ENCODE measurements at regions not wholly inside any gene's neighbourhood (a gene's known extent, or its start where the extent isn't known, plus 50 kb on each side); places are given as distances from the start of the nearest gene placed in this dataset.

GRCh38 chr18:68472701-68473295 lies 242.1 kb downstream of the TMX3 start:
- Mint-ChIP-seq H3K27ac (no peak overlapping the region), H3K4me3 (no peak overlapping the region), H3K27me3 (ENCODE audit: insufficient read depth) (no peaks in the 10 kb centered on the region), H3K4me1 (ENCODE audit: low read depth) (peaks cover 11% of the 10 kb centered on the region), H3K36me3 (ENCODE audit: low read depth) (no peaks in the 10 kb centered on the region), H3K9me3 (no peaks in the 10 kb centered on the region)
- TF ChIP-seq CTCF (IDR thresholded peaks at IDR 0.05), result no peak
- DNase-seq, result no peak

GRCh38 chr18:68469049-68469625 lies 245.8 kb downstream of the TMX3 start:
- H3K27ac Mint-ChIP-seq, result no peak overlapping the region
- no peak overlapping the region for H3K4me3 Mint-ChIP-seq
- no peak for DNase-seq
- peaks cover 4% of the 10 kb centered on the region; the same call in 1 of the 2 replicates for H3K36me3 Mint-ChIP-seq (ENCODE audit: low read depth)
- peaks cover 13% of the 10 kb centered on the region for H3K4me1 Mint-ChIP-seq (ENCODE audit: low read depth)
- no peaks in the 10 kb centered on the region for H3K27me3 Mint-ChIP-seq (ENCODE audit: insufficient read depth)
- TF ChIP-seq CTCF (IDR thresholded peaks at IDR 0.05), result no peak
- no peaks in the 10 kb centered on the region for H3K9me3 Mint-ChIP-seq

- no peak for TF ChIP-seq CTCF (IDR thresholded peaks at IDR 0.05)
- Mint-ChIP-seq H3K4me1 (ENCODE audit: low read depth) (peaks cover 12% of the 10 kb centered on the region), H3K27ac (no peak overlapping the region), H3K36me3 (ENCODE audit: low read depth) (peaks cover 4% of the 10 kb centered on the region; the same call in 1 of the 2 replicates), H3K9me3 (no peaks in the 10 kb centered on the region), H3K27me3 (ENCODE audit: insufficient read depth) (no peaks in the 10 kb centered on the region), H3K4me3 (peak overlapping the region; percentile 73; the same call in 1 of the 2 replicates)
- no peak for DNase-seq
Observed at GRCh38 chr18:68467957-68468356, 247.0 kb downstream of the TMX3 start.

GRCh38 chr18:68467329-68467728 lies 247.6 kb downstream of the TMX3 start:
- H3K4me3 Mint-ChIP-seq, result no peak overlapping the region
- H3K27ac Mint-ChIP-seq, result no peak overlapping the region
- H3K36me3 Mint-ChIP-seq (ENCODE audit: low read depth), result peaks cover 4% of the 10 kb centered on the region; the same call in 1 of the 2 replicates
- H3K4me1 Mint-ChIP-seq (ENCODE audit: low read depth), result peaks cover 11% of the 10 kb centered on the region
- no peaks in the 10 kb centered on the region for H3K9me3 Mint-ChIP-seq
- no peak for TF ChIP-seq CTCF (IDR thresholded peaks at IDR 0.05)
- DNase-seq, result no peak
- no peaks in the 10 kb centered on the region for H3K27me3 Mint-ChIP-seq (ENCODE audit: insufficient read depth)

- DNase-seq, result no peak
- H3K9me3 Mint-ChIP-seq, result no peaks in the 10 kb centered on the region
- no peak overlapping the region for H3K4me3 Mint-ChIP-seq
- H3K27ac Mint-ChIP-seq, result no peak overlapping the region
- H3K27me3 Mint-ChIP-seq (ENCODE audit: insufficient read depth), result no peaks in the 10 kb centered on the region; the same call in 1 of the 2 replicates
- H3K36me3 Mint-ChIP-seq (ENCODE audit: low read depth), result peaks cover 4% of the 10 kb centered on the region; the same call in 1 of the 2 replicates
- H3K4me1 Mint-ChIP-seq (ENCODE audit: low read depth), result peaks cover 17% of the 10 kb centered on the region
- TF ChIP-seq CTCF (IDR thresholded peaks at IDR 0.05), result no peak
Observed at GRCh38 chr18:68466672-68467071, 248.2 kb downstream of the TMX3 start.

Measured in HFFc6 (cell line).